Body of pancreas (tissue), 4 donors: ENCODE measurements at regions not wholly inside any gene's neighbourhood (a gene's known extent, or its start where the extent isn't known, plus 50 kb on each side); places are given as distances from the start of the nearest gene placed in this dataset.

ENCODE experiments used
- CTCF ChIP-seq, 7 experiments: fragments of 450-650 bp in 4 of 7; fragments of 200-600 bp in 3 of 7; sonication (generic) in 3 of 7; IDR thresholded peaks; one replicate each; pipeline ENCODE4 v1.5.1; 2016 to 2019; ENCODE audit warnings: antibody characterized with exemption in 7 of 7
- POLR2A ChIP-seq, 3 donors: fragments of 450-650 bp; IDR thresholded peaks; one replicate each; pipeline ENCODE4 v1.6.1; 2016; ENCODE audit warnings: antibody characterized with exemption in 3 of 3, mild to moderate bottlenecking in 2 of 3

GRCh38 chr1:34278211-34278610, 101.5 kb downstream of the C1orf94 start:
- TF ChIP-seq CTCF (IDR thresholded peaks at IDR 0.05) (no peak), POLR2A (IDR thresholded peaks at IDR 0.05) (no peak)
